ENCODE measurements at regions not wholly inside any gene's neighbourhood (a gene's known extent, or its start where the extent isn't known, plus 50 kb on each side); places are given as distances from the start of the nearest gene placed in this dataset.

GRCh38 chr11:103794262-103794661, 242.2 kb upstream of the DDI1 start:
- H3K4me1 Mint-ChIP-seq (ENCODE audit: low read depth, unreplicated experiment): no peaks in the 10 kb centered on the region
- no TSS peak for BruUV-seq (replicated peaks)
- DNase-seq: no peak
- no peak overlapping the region for H3K4me3 Mint-ChIP-seq (ENCODE audit: low read depth, unreplicated experiment)
- intact Hi-C loops (cut with micrococcal nuclease; ENCODE audit: unreplicated experiment): no loop called here
- no peaks in the 10 kb centered on the region for H3K36me3 Mint-ChIP-seq (ENCODE audit: insufficient read depth, unreplicated experiment)
- H3K9me3 Mint-ChIP-seq (ENCODE audit: low read depth, unreplicated experiment): no peaks in the 10 kb centered on the region
- no peaks in the 10 kb centered on the region for H3K27me3 Mint-ChIP-seq (ENCODE audit: unreplicated experiment)
- no peak overlapping the region for H3K27ac Mint-ChIP-seq (ENCODE audit: unreplicated experiment)
- TF ChIP-seq, protein P1, sequence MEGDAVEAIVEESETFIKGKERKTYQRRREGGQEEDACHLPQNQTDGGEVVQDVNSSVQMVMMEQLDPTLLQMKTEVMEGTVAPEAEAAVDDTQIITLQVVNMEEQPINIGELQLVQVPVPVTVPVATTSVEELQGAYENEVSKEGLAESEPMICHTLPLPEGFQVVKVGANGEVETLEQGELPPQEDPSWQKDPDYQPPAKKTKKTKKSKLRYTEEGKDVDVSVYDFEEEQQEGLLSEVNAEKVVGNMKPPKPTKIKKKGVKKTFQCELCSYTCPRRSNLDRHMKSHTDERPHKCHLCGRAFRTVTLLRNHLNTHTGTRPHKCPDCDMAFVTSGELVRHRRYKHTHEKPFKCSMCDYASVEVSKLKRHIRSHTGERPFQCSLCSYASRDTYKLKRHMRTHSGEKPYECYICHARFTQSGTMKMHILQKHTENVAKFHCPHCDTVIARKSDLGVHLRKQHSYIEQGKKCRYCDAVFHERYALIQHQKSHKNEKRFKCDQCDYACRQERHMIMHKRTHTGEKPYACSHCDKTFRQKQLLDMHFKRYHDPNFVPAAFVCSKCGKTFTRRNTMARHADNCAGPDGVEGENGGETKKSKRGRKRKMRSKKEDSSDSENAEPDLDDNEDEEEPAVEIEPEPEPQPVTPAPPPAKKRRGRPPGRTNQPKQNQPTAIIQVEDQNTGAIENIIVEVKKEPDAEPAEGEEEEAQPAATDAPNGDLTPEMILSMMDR (IDR thresholded peaks at IDR 0.05; ENCODE audit: unreplicated experiment): no peak
- CTCF ChIA-PET: no interaction called here

- no peaks in the 10 kb centered on the region for H3K27me3 Mint-ChIP-seq (ENCODE audit: unreplicated experiment)
- H3K27ac Mint-ChIP-seq (ENCODE audit: unreplicated experiment): no peak overlapping the region
- CTCF ChIA-PET: no interaction called here
- no TSS peak for BruUV-seq (replicated peaks)
- H3K4me1 Mint-ChIP-seq (ENCODE audit: low read depth, unreplicated experiment): peaks cover 7% of the 10 kb centered on the region
- H3K9me3 Mint-ChIP-seq (ENCODE audit: low read depth, unreplicated experiment): no peaks in the 10 kb centered on the region
- intact Hi-C loops (cut with micrococcal nuclease; ENCODE audit: unreplicated experiment): no loop called here
- H3K4me3 Mint-ChIP-seq (ENCODE audit: low read depth, unreplicated experiment): no peak overlapping the region
- no peaks in the 10 kb centered on the region for H3K36me3 Mint-ChIP-seq (ENCODE audit: insufficient read depth, unreplicated experiment)
- TF ChIP-seq, protein P1 (IDR thresholded peaks at IDR 0.05; ENCODE audit: unreplicated experiment): no peak
- no peak for DNase-seq
These were observed 238.4 kb upstream of the DDI1 start for GRCh38 chr11:103798026-103798425.

GRCh38 chr11:103798446-103798845, 238.0 kb upstream of the DDI1 start:
- BruUV-seq (replicated peaks): no TSS peak
- TF ChIP-seq, protein P1 (IDR thresholded peaks at IDR 0.05; ENCODE audit: unreplicated experiment): no peak
- Mint-ChIP-seq H3K4me3 (ENCODE audit: low read depth, unreplicated experiment) (no peak overlapping the region), H3K27ac (ENCODE audit: unreplicated experiment) (no peak overlapping the region), H3K27me3 (ENCODE audit: unreplicated experiment) (no peaks in the 10 kb centered on the region), H3K36me3 (ENCODE audit: insufficient read depth, unreplicated experiment) (no peaks in the 10 kb centered on the region), H3K4me1 (ENCODE audit: low read depth, unreplicated experiment) (peaks cover 10% of the 10 kb centered on the region), H3K9me3 (ENCODE audit: low read depth, unreplicated experiment) (no peaks in the 10 kb centered on the region)
- CTCF ChIA-PET: no interaction called here
- DNase-seq: no peak
- intact Hi-C loops (cut with micrococcal nuclease; ENCODE audit: unreplicated experiment): no loop called here

DNA sequence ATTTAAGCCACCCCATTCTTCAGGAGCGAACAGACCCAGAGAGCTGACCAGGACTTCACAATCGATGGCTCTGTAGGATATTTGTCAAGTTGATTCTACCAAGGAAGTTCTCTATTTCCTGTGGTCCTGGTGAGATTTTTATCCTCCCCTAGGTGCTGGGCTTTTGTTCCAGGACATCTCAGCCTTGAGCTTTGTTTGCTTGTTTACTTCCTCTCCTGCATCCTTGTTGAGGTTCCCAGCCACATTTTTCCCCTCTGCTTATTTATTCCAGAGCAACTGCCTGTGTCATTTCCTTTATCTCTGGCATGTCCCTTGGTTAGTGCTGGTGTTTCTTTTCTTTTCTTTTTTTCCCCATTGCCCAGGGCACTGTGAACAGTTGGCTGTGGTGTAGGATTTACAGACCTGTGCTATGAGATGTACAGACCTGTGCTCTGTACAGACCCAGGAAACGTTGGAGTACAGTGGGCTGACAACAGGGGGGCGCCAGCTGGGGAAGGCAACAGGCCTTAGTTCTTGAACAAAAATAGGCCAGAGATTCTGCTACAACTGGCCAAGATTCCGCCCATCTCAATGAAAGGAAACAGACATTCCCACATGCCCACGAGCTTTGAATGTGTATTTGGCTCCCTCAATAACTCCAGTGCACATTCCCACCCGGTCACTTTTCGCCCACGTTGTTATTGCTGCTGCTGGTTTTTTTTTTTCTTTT, 235.9 kb upstream of the DDI1 start:
- DNase-seq: no peak
- H3K9me3 Mint-ChIP-seq (ENCODE audit: low read depth, unreplicated experiment): no peaks in the 10 kb centered on the region
- intact Hi-C loops (cut with micrococcal nuclease; ENCODE audit: unreplicated experiment): no loop called here
- H3K4me3 Mint-ChIP-seq (ENCODE audit: low read depth, unreplicated experiment): no peak overlapping the region
- H3K4me1 Mint-ChIP-seq (ENCODE audit: low read depth, unreplicated experiment): peaks cover 21% of the 10 kb centered on the region
- no peaks in the 10 kb centered on the region for H3K27me3 Mint-ChIP-seq (ENCODE audit: unreplicated experiment)
- no peaks in the 10 kb centered on the region for H3K36me3 Mint-ChIP-seq (ENCODE audit: insufficient read depth, unreplicated experiment)
- CTCF ChIA-PET: no interaction called here
- TF ChIP-seq, protein P1 (IDR thresholded peaks at IDR 0.05; ENCODE audit: unreplicated experiment): no peak
- BruUV-seq (replicated peaks): no TSS peak
- H3K27ac Mint-ChIP-seq (ENCODE audit: unreplicated experiment): no peak overlapping the region
